HEK293T (cell line): ENCODE measurements at regions not wholly inside any gene's neighbourhood (a gene's known extent, or its start where the extent isn't known, plus 50 kb on each side); places are given as distances from the start of the nearest gene placed in this dataset.

Source experiments
- FOXM1 ChIP-seq: fragments of 450-650 bp; IDR thresholded peaks from 2 replicates; pipeline ENCODE4 v1.6.1; 2017; ENCODE audit warnings: mild to moderate bottlenecking, borderline replicate concordance
- SP1 ChIP-seq: fragments of 450-650 bp; IDR thresholded peaks from 2 replicates; pipeline ENCODE4 v1.6.1; 2017

- TF ChIP-seq SP1 (no peak), FOXM1 (no peak)
Observed at GRCh38 chr21:24118738-24119459, 1488.4 kb downstream of the MRPL39 start.
